SU-DHL-6 (cell line): ENCODE measurements at regions not wholly inside any gene's neighbourhood (a gene's known extent, or its start where the extent isn't known, plus 50 kb on each side); places are given as distances from the start of the nearest gene placed in this dataset.

Experiments used
- H2AFZ ChIP-seq: fragments of 200-600 bp; sonication (generic); 2 replicates; pipeline ENCODE4 v1.6.1; 2014; ENCODE audit warnings: low read depth, mild to moderate bottlenecking, moderate library complexity, mixed read lengths, antibody characterized with exemption, low read length; ENCODE audit not compliant: severe bottlenecking
- H3F3A ChIP-seq: fragments of 200-600 bp; shearing (Covaris generic); 2 replicates; pipeline ENCODE4 v1.6.0; 2016; ENCODE audit warnings: antibody characterized with exemption, mild to moderate bottlenecking; ENCODE audit not compliant: insufficient read depth
- H3K27ac ChIP-seq: fragments of 200-600 bp; sonication (generic); 2 replicates; pipeline ENCODE4 v1.5.1; 2016; ENCODE audit warnings: low read depth, mild to moderate bottlenecking, low read length, moderate library complexity, mixed read lengths
- H3K27me3 ChIP-seq: fragments of 200-600 bp; sonication (generic), shearing (Covaris generic); 2 replicates; pipeline ENCODE4 v1.6.0; 2014; ENCODE audit warnings: mild to moderate bottlenecking, low read length
- H3K36me3 ChIP-seq: fragments of 200-600 bp; sonication (generic); 2 replicates; pipeline ENCODE4 v1.6.1; 2014; ENCODE audit warnings: mild to moderate bottlenecking, low read length, mixed read lengths
- H3K4me2 ChIP-seq: fragments of 300-600, 200-600 bp; shearing (Covaris generic), sonication (generic); 2 replicates; pipeline ENCODE4 v1.6.0; 2014; ENCODE audit warnings: low read length, low read depth, mild to moderate bottlenecking; ENCODE audit not compliant: poor library complexity, severe bottlenecking
- H3K4me3 ChIP-seq: fragments of 200-600 bp; sonication (generic); 2 replicates; pipeline ENCODE4 v1.5.1; 2014; ENCODE audit warnings: antibody characterized with exemption, low read length, mild to moderate bottlenecking, mixed read lengths; ENCODE audit not compliant: insufficient read depth, poor library complexity, severe bottlenecking
- H3K79me2 ChIP-seq: fragments of 200-600 bp; sonication (generic); 2 replicates; pipeline ENCODE4 v1.6.1; 2014; ENCODE audit warnings: mild to moderate bottlenecking, low read length, moderate library complexity; ENCODE audit not compliant: insufficient read depth
- H3K9ac ChIP-seq: fragments of 200-600 bp; sonication (generic); 2 replicates; pipeline ENCODE4 v1.7.0; 2014; ENCODE audit warnings: mild to moderate bottlenecking, low read length
- H3K9me2 ChIP-seq: fragments of 200-600 bp; sonication (generic); replicated peaks from 2 replicates; pipeline ENCODE4 v1.6.1; 2014; ENCODE audit warnings: low read length; ENCODE audit not compliant: insufficient read depth
- H3K9me3 ChIP-seq: fragments of 200-600 bp; sonication (generic); 2 replicates; pipeline ENCODE4 v1.6.1; 2014; ENCODE audit warnings: low read length, mixed read lengths; ENCODE audit not compliant: insufficient read depth
- H4K20me1 ChIP-seq: fragments of 200-600 bp; sonication (generic); 2 replicates; pipeline ENCODE4 v1.6.1; 2014; ENCODE audit warnings: low read depth, mild to moderate bottlenecking, antibody characterized with exemption, low read length, moderate library complexity, mixed read lengths
- EZH2phosphoT487 ChIP-seq: fragments of 200-600 bp; sonication (generic), shearing (Covaris generic); conservative IDR thresholded peaks from 2 replicates; pipeline ENCODE4 v1.6.1; 2018; ENCODE audit warnings: mild to moderate bottlenecking, antibody characterized with exemption, low read length, moderate library complexity, mixed read lengths
- TF ChIP-seq, protein P1 (sequence below): fragments of 200-600 bp; sonication (generic); IDR thresholded peaks from one replicate; pipeline ENCODE4 v1.5.1; 2017; ENCODE audit warnings: antibody characterized with exemption, mild to moderate bottlenecking, low read length, moderate library complexity; ENCODE audit not compliant: insufficient read depth, poor library complexity, severe bottlenecking

DNA sequence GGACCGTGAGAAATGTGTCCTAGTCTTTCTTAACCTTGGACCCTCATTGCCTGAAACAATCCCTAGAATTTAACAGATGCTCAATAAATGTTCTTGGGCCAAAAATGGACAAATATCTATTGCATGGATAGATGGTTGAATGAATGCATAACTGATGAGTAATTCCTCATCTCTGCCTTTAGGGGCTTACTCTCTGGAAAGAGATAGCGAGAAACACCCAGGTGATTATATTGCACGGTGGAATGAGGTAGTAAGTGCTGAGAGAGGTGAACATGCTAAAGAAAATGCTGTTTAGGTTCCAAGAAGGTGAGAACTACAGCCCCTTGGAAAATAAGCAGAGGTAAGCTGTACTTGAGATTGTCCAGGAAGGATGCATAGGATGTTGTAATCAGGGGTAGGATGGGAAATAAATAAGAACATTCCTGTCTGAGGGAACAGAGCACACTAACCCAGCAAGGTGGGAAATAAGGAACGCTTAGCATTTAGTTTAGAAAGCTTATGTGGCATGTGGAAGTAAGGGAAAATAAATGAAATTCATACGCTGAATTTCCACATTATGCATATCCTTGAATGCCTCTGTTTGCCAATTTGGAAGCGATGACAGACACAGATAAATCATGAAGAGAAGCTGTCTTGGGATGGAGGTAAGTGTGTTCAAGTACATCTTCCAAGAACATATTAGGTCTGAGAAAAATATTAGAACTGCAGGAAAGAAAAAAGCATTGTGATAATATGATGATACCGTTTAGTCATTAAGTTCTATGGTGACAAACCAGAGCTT, 426.6 kb downstream of the ARHGEF28 start:
- TF ChIP-seq EZH2phosphoT487: no peak
- TF ChIP-seq, protein P1, sequence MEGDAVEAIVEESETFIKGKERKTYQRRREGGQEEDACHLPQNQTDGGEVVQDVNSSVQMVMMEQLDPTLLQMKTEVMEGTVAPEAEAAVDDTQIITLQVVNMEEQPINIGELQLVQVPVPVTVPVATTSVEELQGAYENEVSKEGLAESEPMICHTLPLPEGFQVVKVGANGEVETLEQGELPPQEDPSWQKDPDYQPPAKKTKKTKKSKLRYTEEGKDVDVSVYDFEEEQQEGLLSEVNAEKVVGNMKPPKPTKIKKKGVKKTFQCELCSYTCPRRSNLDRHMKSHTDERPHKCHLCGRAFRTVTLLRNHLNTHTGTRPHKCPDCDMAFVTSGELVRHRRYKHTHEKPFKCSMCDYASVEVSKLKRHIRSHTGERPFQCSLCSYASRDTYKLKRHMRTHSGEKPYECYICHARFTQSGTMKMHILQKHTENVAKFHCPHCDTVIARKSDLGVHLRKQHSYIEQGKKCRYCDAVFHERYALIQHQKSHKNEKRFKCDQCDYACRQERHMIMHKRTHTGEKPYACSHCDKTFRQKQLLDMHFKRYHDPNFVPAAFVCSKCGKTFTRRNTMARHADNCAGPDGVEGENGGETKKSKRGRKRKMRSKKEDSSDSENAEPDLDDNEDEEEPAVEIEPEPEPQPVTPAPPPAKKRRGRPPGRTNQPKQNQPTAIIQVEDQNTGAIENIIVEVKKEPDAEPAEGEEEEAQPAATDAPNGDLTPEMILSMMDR: no peak
- Histone ChIP-seq H3K27me3 (no peaks in the 10 kb centered on the region), H3K4me3 (no peak overlapping the region), H3K27ac (no peak overlapping the region), H3K79me2 (no peaks in the 10 kb centered on the region), H3K4me2 (no peak overlapping the region), H3F3A (no peaks in the 10 kb centered on the region), H3K9ac (no peak overlapping the region), H3K36me3 (no peaks in the 10 kb centered on the region), H2AFZ (no peak overlapping the region), H3K9me3 (no peaks in the 10 kb centered on the region), H3K9me2 (no peaks in the 10 kb centered on the region), H4K20me1 (no peaks in the 10 kb centered on the region)

DNA sequence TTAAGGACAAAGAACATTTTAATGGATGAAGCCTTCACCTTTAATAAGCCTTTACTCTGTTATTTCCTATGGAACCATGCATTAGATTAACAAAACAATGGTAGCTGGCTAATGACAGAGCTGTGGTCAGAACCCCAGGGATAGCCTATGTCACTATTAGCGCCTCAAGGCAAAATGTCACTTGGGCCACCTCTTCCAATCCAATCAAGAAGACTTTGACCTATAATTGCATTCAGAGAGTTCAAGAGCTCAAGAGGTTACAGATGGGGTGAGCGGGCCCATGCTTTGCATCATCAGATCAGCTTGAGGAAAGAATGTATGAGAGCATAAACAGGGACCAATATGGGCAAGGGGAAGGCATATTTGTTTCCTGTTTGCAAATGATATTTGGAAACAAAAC, 425.1 kb downstream of the ARHGEF28 start:
- Histone ChIP-seq H3K36me3 (no peaks in the 10 kb centered on the region), H3K4me3 (no peak overlapping the region), H3K4me2 (no peak overlapping the region), H2AFZ (no peak overlapping the region), H3K9me3 (no peaks in the 10 kb centered on the region), H3F3A (no peaks in the 10 kb centered on the region), H3K27me3 (no peaks in the 10 kb centered on the region), H3K9me2 (no peaks in the 10 kb centered on the region), H4K20me1 (no peaks in the 10 kb centered on the region), H3K9ac (no peak overlapping the region), H3K27ac (no peak overlapping the region), H3K79me2 (no peaks in the 10 kb centered on the region)
- TF ChIP-seq EZH2phosphoT487: no peak
- TF ChIP-seq, protein P1: no peak

DNA sequence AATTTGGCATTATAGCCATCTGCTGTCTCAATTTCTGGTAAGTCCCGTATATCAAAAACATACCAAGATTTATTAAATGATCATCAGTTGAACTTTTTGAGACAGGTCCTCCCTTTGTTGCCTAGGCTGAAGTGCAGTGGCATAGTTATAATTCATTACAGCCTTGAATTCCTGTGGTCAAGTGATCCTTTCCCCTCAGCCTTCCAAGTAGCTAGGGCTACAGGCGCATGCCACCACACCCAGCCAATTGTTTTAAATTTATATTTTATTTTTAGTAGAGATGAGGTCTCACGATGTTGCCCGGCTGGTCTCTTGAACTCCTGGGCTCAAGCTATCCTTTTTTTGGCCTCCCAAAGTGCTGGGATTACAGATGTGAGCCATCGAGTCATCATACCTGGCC, 418.9 kb downstream of the ARHGEF28 start:
- H3K9me2 ChIP-seq: no peaks in the 10 kb centered on the region
- no peak overlapping the region for H3K9ac ChIP-seq
- no peak overlapping the region for H2AFZ ChIP-seq
- H4K20me1 ChIP-seq: no peaks in the 10 kb centered on the region
- no peak overlapping the region for H3K4me2 ChIP-seq
- H3K9me3 ChIP-seq: no peaks in the 10 kb centered on the region
- H3F3A ChIP-seq: no peaks in the 10 kb centered on the region
- no peaks in the 10 kb centered on the region for H3K27me3 ChIP-seq
- no peak overlapping the region for H3K27ac ChIP-seq
- no peak for TF ChIP-seq EZH2phosphoT487
- TF ChIP-seq, protein P1: no peak
- H3K36me3 ChIP-seq: no peaks in the 10 kb centered on the region
- no peaks in the 10 kb centered on the region for H3K79me2 ChIP-seq
- no peak overlapping the region for H3K4me3 ChIP-seq
